ENCODE measurements at regions not wholly inside any gene's neighbourhood (a gene's known extent, or its start where the extent isn't known, plus 50 kb on each side); places are given as distances from the start of the nearest gene placed in this dataset.

- no peak for ATAC-seq
Observed at GRCh38 chr15:93245661-93246042, 156.6 kb upstream of the RGMA start.

GRCh38 chr15:93244696-93245660 lies 156.0 kb upstream of the RGMA start:
- ATAC-seq: no peak
- no peak for TF ChIP-seq ZNF565 (CRISPR knock-in tag; conservative IDR thresholded peaks at IDR 0.05; ENCODE audit: low read depth)
- no peak for TF ChIP-seq PPARA (CRISPR knock-in tag; IDR thresholded peaks at IDR 0.05; ENCODE audit: borderline replicate concordance)
- TF ChIP-seq ESRRG (CRISPR knock-in tag; IDR thresholded peaks at IDR 0.05): no peak
- no peak for TF ChIP-seq SNAI2 (CRISPR knock-in tag; IDR thresholded peaks at IDR 0.05)
- TF ChIP-seq BACH2 (CRISPR knock-in tag; IDR thresholded peaks at IDR 0.05; ENCODE audit: borderline replicate concordance): no peak
- no peak for TF ChIP-seq ZC3H10 (CRISPR knock-in tag; IDR thresholded peaks at IDR 0.05)
- TF ChIP-seq, protein P1, sequence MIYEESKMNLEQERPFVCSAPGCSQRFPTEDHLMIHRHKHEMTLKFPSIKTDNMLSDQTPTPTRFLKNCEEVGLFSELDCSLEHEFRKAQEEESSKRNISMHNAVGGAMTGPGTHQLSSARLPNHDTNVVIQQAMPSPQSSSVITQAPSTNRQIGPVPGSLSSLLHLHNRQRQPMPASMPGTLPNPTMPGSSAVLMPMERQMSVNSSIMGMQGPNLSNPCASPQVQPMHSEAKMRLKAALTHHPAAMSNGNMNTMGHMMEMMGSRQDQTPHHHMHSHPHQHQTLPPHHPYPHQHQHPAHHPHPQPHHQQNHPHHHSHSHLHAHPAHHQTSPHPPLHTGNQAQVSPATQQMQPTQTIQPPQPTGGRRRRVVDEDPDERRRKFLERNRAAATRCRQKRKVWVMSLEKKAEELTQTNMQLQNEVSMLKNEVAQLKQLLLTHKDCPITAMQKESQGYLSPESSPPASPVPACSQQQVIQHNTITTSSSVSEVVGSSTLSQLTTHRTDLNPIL (CRISPR knock-in tag; IDR thresholded peaks at IDR 0.05; ENCODE audit: low read depth): no peak
- no peak for TF ChIP-seq ZNF8 (CRISPR knock-in tag; IDR thresholded peaks at IDR 0.05)
- no peak for TF ChIP-seq TSHZ2 (CRISPR knock-in tag; IDR thresholded peaks at IDR 0.05)
- no peak for TF ChIP-seq TOX (CRISPR knock-in tag; IDR thresholded peaks at IDR 0.05; ENCODE audit: borderline replicate concordance)
- no peak for TF ChIP-seq CSDC2 (CRISPR knock-in tag; IDR thresholded peaks at IDR 0.05)
- no peak for TF ChIP-seq ARNTL (CRISPR knock-in tag; IDR thresholded peaks at IDR 0.05; ENCODE audit: borderline replicate concordance, low read depth)
- no peak for TF ChIP-seq TCF4 (CRISPR knock-in tag; IDR thresholded peaks at IDR 0.05; ENCODE audit: borderline replicate concordance)
- no peak for TF ChIP-seq PATZ1 (CRISPR knock-in tag; IDR thresholded peaks at IDR 0.05; ENCODE audit: borderline replicate concordance)
- TF ChIP-seq ISL1 (CRISPR knock-in tag; IDR thresholded peaks at IDR 0.05): no peak
- no peak for TF ChIP-seq ZFP3 (CRISPR knock-in tag; IDR thresholded peaks at IDR 0.05)
- no peak for TF ChIP-seq GLIS3 (CRISPR knock-in tag; IDR thresholded peaks at IDR 0.05)
- no peak for TF ChIP-seq POU6F1 (CRISPR knock-in tag; IDR thresholded peaks at IDR 0.05; ENCODE audit: borderline replicate concordance, low read depth)
- no peak for TF ChIP-seq ZFP30 (CRISPR knock-in tag; IDR thresholded peaks at IDR 0.05)
- no peak for TF ChIP-seq OSR1 (CRISPR knock-in tag; IDR thresholded peaks at IDR 0.05)

More at GRCh38 chr15:93245661-93246042, 156.6 kb upstream of the RGMA start:
- no peak for TF ChIP-seq TCF4 (CRISPR knock-in tag; IDR thresholded peaks at IDR 0.05; ENCODE audit: borderline replicate concordance)
- no peak for TF ChIP-seq ZFP30 (CRISPR knock-in tag; IDR thresholded peaks at IDR 0.05)
- no peak for TF ChIP-seq OSR1 (CRISPR knock-in tag; IDR thresholded peaks at IDR 0.05)
- TF ChIP-seq ZC3H10 (CRISPR knock-in tag; IDR thresholded peaks at IDR 0.05): no peak
- no peak for TF ChIP-seq GLIS3 (CRISPR knock-in tag; IDR thresholded peaks at IDR 0.05)
- TF ChIP-seq SNAI2 (CRISPR knock-in tag; IDR thresholded peaks at IDR 0.05): no peak

- ATAC-seq: no peak
- TF ChIP-seq ISL1 (CRISPR knock-in tag; IDR thresholded peaks at IDR 0.05) (no peak), ARNTL (CRISPR knock-in tag; IDR thresholded peaks at IDR 0.05; ENCODE audit: borderline replicate concordance, low read depth) (no peak), ZNF565 (CRISPR knock-in tag; conservative IDR thresholded peaks at IDR 0.05; ENCODE audit: low read depth) (no peak), PPARA (CRISPR knock-in tag; IDR thresholded peaks at IDR 0.05; ENCODE audit: borderline replicate concordance) (no peak), CSRNP3 (CRISPR knock-in tag; IDR thresholded peaks at IDR 0.05) (no peak), RARB (CRISPR knock-in tag; IDR thresholded peaks at IDR 0.05) (no peak), PATZ1 (CRISPR knock-in tag; IDR thresholded peaks at IDR 0.05; ENCODE audit: borderline replicate concordance) (no peak), OSR1 (CRISPR knock-in tag; IDR thresholded peaks at IDR 0.05) (no peak), ZNF70 (CRISPR knock-in tag; IDR thresholded peaks at IDR 0.05) (no peak), CSDC2 (CRISPR knock-in tag; IDR thresholded peaks at IDR 0.05) (no peak), TOX (CRISPR knock-in tag; IDR thresholded peaks at IDR 0.05; ENCODE audit: borderline replicate concordance) (no peak), ZC3H10 (CRISPR knock-in tag; IDR thresholded peaks at IDR 0.05) (no peak), TCF4 (CRISPR knock-in tag; IDR thresholded peaks at IDR 0.05; ENCODE audit: borderline replicate concordance) (no peak), SNAI2 (CRISPR knock-in tag; IDR thresholded peaks at IDR 0.05) (no peak)
- TF ChIP-seq, protein P1 (CRISPR knock-in tag; IDR thresholded peaks at IDR 0.05; ENCODE audit: low read depth): no peak
Observed at GRCh38 chr15:93243573-93243972, 154.6 kb upstream of the RGMA start.
